ENCODE measurements at regions not wholly inside any gene's neighbourhood (a gene's known extent, or its start where the extent isn't known, plus 50 kb on each side); places are given as distances from the start of the nearest gene placed in this dataset.

DNA sequence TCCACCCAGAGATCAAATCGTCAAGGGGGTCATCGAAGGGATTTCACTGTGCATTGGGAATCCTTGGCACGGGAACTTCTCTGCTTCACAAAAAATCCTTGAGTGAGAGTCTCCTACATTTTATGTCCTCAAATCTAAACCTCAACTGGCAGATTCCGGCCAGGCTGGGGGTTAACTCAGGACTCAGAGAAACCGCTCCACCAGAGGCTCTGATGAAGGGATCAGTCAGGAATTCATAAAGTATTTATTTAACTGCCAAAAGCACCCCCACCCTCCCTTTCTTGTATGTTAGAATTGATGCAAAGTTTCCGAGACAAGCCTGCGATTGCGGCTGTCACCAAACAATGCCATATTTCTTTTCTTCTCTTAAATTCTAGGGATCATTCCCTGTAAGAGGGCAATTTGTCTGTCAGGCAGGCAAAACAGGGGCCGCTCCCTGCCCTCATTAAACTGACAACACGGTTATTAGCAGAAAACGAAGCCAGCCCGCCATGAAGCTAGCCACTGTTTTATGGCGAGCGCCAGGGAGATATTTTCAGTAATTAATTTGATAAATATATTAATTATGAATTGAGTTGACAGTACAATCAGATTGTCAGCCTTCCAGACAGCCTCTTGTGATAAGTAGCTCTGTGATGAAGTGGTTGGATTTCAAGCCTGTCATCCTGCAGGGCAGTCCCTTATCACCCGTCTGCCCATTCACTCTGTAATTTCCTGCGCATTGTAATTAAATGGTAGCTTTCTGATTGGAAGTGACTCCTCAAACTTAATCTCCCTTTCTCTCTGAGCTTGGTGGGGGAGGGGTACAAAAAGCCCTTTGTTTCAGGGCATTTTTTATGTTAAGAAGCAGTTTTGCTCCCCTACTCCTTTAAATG lies 153.0 kb upstream of the GPR26 start (continued):
- TF ChIP-seq, protein P1, sequence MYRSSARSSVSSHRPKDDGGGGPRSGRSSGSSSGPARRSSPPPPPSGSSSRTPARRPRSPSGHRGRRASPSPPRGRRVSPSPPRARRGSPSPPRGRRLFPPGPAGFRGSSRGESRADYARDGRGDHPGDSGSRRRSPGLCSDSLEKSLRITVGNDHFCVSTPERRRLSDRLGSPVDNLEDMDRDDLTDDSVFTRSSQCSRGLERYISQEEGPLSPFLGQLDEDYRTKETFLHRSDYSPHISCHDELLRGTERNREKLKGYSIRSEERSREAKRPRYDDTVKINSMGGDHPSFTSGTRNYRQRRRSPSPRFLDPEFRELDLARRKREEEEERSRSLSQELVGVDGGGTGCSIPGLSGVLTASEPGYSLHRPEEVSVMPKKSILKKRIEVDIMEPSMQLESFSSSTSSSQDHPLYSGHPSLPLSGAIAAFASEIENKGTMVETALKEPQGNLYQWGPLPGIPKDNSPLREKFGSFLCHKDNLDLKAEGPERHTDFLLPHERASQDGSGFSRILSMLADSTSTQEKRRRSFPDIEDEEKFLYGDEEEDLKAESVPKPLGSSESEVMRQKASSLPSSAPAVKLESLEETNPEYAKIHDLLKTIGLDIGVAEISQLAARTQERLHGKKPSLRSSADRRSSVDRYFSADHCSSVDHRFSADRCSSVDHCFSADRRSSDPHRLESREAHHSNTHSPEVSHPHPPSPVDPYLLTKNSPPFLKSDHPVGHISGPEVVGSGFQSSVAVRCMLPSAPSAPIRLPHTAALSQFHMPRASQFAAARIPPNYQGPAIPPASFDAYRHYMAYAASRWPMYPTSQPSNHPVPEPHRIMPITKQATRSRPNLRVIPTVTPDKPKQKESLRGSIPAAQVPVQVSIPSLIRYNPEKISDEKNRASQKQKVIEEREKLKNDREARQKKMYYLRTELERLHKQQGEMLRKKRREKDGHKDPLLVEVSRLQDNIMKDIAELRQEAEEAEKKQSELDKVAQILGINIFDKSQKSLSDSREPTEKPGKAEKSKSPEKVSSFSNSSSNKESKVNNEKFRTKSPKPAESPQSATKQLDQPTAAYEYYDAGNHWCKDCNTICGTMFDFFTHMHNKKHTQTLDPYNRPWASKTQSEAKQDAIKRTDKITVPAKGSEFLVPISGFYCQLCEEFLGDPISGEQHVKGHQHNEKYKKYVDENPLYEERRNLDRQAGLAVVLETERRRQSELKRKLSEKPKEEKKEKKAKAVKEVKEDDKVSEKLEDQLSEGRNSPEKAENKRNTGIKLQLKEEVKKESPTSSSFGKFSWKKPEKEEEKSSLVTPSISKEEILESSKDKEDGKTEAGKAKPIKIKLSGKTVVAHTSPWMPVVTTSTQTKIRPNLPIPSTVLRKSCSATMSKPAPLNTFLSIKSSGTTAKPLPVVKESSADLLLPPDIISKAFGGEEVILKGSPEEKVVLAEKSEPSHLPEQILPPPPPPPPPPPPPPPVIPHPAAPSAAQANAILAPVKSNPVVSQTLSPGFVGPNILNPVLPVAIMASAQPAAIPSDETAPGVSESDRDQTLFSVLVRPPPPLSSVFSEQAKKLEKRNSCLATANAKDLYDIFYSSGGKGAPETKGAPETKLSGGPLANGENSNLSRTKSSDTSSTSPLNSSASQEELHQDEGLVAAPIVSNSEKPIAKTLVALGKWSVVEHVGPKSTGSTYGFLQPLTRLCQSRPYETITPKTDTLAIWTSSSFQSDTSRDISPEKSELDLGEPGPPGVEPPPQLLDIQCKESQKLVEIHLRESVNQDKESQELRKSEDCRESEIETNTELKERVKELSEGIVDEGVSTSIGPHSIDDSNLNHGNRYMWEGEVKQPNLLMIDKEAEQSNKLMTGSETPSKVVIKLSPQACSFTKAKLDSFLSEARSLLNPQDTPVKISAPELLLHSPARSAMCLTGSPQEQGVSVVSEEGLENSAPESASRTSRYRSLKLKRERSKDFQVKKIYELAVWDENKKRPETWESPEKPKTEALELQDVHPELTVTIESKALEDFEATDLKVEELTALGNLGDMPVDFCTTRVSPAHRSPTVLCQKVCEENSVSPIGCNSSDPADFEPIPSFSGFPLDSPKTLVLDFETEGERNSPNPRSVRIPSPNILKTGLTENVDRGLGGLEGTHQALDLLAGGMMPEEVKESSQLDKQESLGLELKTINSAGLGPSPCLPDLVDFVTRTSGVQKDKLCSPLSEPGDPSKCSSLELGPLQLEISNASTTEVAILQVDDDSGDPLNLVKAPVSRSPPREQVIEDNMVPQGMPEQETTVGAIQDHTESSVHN (IDR thresholded peaks at IDR 0.05; ENCODE audit: borderline replicate concordance in 1 of 2, low read depth in 1 of 2): no peak
- TF ChIP-seq ZBTB7A (IDR thresholded peaks at IDR 0.05; ENCODE audit: borderline replicate concordance, control insufficient read depth, low read depth, low read length) (no peak), RAD21 (CRISPR knock-in tag; conservative IDR thresholded peaks at IDR 0.05 in 1 of 2, IDR thresholded peaks at IDR 0.05 in 1 of 2) (no peak), GATA2 (CRISPR knock-in tag; IDR thresholded peaks at IDR 0.05) (no peak), CBFA2T3 (IDR thresholded peaks at IDR 0.05) (no peak), ZKSCAN8 (CRISPR knock-in tag; IDR thresholded peaks at IDR 0.05) (no peak), RUNX1 (IDR thresholded peaks at IDR 0.05; ENCODE audit: low read depth) (no peak), ZNF407 (IDR thresholded peaks at IDR 0.05; ENCODE audit: low read depth) (no peak), HMG20A (CRISPR knock-in tag; conservative IDR thresholded peaks at IDR 0.05) (no peak), ZBTB1 (CRISPR knock-in tag; IDR thresholded peaks at IDR 0.05; ENCODE audit: borderline replicate concordance, low read depth) (no peak)
